Bronchial epithelial cell (primary cell): ENCODE measurements at regions not wholly inside any gene's neighbourhood (a gene's known extent, or its start where the extent isn't known, plus 50 kb on each side); places are given as distances from the start of the nearest gene placed in this dataset.

Source experiments
- DNase-seq: peaks from one replicate; pipeline ENCODE4 v3.0.0-alpha.2; 2010; ENCODE audit warnings: low read depth
- FAIRE-seq: peaks from 2 replicates; lab custom pipeline; 2011; peaks lifted over from hg19 to GRCh38; lab: Jason Lieb, UNC
- H3K27me3 ChIP-seq: 2 replicates; pipeline ENCODE4 v1.5.1; 2011; ENCODE audit warnings: low read length; ENCODE audit not compliant: control insufficient read depth, insufficient read depth
- H3K36me3 ChIP-seq: 2 replicates; pipeline ENCODE4 v1.5.1; 2011; ENCODE audit warnings: low read length; ENCODE audit not compliant: control insufficient read depth, insufficient read depth
- H3K4me3 ChIP-seq: 2 replicates; pipeline ENCODE4 v1.5.1; 2011; ENCODE audit warnings: mild to moderate bottlenecking, low read depth, low read length, control low read depth
- CTCF ChIP-seq: IDR thresholded peaks from 2 replicates; pipeline ENCODE4 v1.5.1; 2011; ENCODE audit warnings: mild to moderate bottlenecking, moderate library complexity, low read length, control low read depth, inconsistent platforms; ENCODE audit not compliant: insufficient read depth, severe bottlenecking

- peak; percentile 23 for FAIRE-seq
- TF ChIP-seq CTCF = no peak
These were observed 354.5 kb upstream of the ZNF608 start for GRCh38 chr5:125100951-125101350.

GRCh38 chr5:125103459-125103858 lies 357.0 kb upstream of the ZNF608 start:
- Histone ChIP-seq H3K27me3 (no peaks in the 10 kb centered on the region), H3K4me3 (no peak overlapping the region), H3K36me3 (no peaks in the 10 kb centered on the region)
- TF ChIP-seq CTCF = no peak
- no peak for FAIRE-seq
- no peak for DNase-seq

More at GRCh38 chr5:125100951-125101350, 354.5 kb upstream of the ZNF608 start:
- Histone ChIP-seq H3K36me3 (no peaks in the 10 kb centered on the region), H3K4me3 (no peak overlapping the region), H3K27me3 (no peaks in the 10 kb centered on the region)
- DNase-seq = no peak

GRCh38 chr5:125106271-125106670 lies 359.8 kb upstream of the ZNF608 start:
- H3K27me3 ChIP-seq = no peaks in the 10 kb centered on the region
- DNase-seq = no peak
- H3K4me3 ChIP-seq = no peak overlapping the region
- no peaks in the 10 kb centered on the region for H3K36me3 ChIP-seq
- TF ChIP-seq CTCF = no peak
- no peak for FAIRE-seq

GRCh38 chr5:125106881-125107280 lies 360.4 kb upstream of the ZNF608 start:
- DNase-seq = no peak
- FAIRE-seq = no peak
- no peaks in the 10 kb centered on the region for H3K36me3 ChIP-seq
- H3K4me3 ChIP-seq = no peak overlapping the region
- no peaks in the 10 kb centered on the region for H3K27me3 ChIP-seq
- no peak for TF ChIP-seq CTCF

- FAIRE-seq = no peak
- no peaks in the 10 kb centered on the region for H3K36me3 ChIP-seq
These were observed 362.9 kb upstream of the ZNF608 start for GRCh38 chr5:125109293-125109692.

More at GRCh38 chr5:125109293-125109692, 362.9 kb upstream of the ZNF608 start:
- no peaks in the 10 kb centered on the region for H3K27me3 ChIP-seq
- no peak overlapping the region for H3K4me3 ChIP-seq
- no peak for DNase-seq
- TF ChIP-seq CTCF = no peak
